SK-N-SH treated with all-trans-retinoic acid at 6 μM for 48 hours (cell line): ENCODE measurements at regions not wholly inside any gene's neighbourhood (a gene's known extent, or its start where the extent isn't known, plus 50 kb on each side); places are given as distances from the start of the nearest gene placed in this dataset.

Experiments
- ESRRG ChIP-seq: fragments of 250-450 bp; sonication (Bioruptor Pico); IDR thresholded peaks from 2 replicates; pipeline ENCODE4 v1.6.1; 2021; ENCODE audit warnings: mild to moderate bottlenecking
- RARB ChIP-seq: fragments of 250-450 bp; sonication (Bioruptor Pico); IDR thresholded peaks from 2 replicates; pipeline ENCODE4 v1.8.0; 2021; ENCODE audit warnings: mild to moderate bottlenecking, moderate library complexity
- ZFP30 ChIP-seq: fragments of 450-650 bp; formaldehyde crosslinking; IDR thresholded peaks from 2 replicates; pipeline ENCODE4 v1.5.0; 2022; ENCODE audit warnings: mild to moderate bottlenecking, moderate library complexity
- ZNF8 ChIP-seq: fragments of 450-650 bp; formaldehyde crosslinking; IDR thresholded peaks from 2 replicates; pipeline ENCODE4 v1.5.0; 2020; ENCODE audit warnings: mild to moderate bottlenecking, moderate library complexity
- TF ChIP-seq, protein P1 (sequence below): fragments of 250-450 bp; sonication (Bioruptor Pico); IDR thresholded peaks from 2 replicates; pipeline ENCODE4 v1.8.0; 2021; ENCODE audit warnings: low read depth, mild to moderate bottlenecking, moderate library complexity, borderline replicate concordance
- TF ChIP-seq, protein P2 (sequence below): fragments of 250-450 bp; sonication (Bioruptor Pico); IDR thresholded peaks from 2 replicates; pipeline ENCODE4 v1.5.1; 2021; ENCODE audit warnings: mild to moderate bottlenecking, moderate library complexity

DNA sequence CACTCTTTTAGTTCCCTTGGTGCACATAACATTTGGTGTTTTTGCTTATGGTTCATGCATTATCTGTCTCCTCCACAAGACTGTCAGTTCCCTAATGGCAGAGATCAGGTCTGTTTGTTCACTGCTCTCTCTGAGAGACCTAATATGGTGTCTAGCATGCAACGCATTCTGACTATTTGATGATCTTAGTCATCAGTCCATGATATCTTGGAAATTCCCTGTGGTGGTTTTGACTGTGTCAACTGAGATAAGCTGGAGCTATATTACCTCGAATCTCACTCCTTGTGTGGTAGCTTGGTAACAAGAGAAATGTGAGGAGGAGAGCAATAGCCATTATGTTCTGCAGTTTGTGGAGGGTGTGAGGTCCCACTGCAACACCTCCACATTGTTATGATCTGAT, 229.8 kb downstream of the FRK start:
- TF ChIP-seq ZFP30 (CRISPR knock-in tag) (no peak), ZNF8 (CRISPR knock-in tag) (no peak), ESRRG (no peak), RARB (CRISPR knock-in tag) (no peak)
- TF ChIP-seq, protein P1, sequence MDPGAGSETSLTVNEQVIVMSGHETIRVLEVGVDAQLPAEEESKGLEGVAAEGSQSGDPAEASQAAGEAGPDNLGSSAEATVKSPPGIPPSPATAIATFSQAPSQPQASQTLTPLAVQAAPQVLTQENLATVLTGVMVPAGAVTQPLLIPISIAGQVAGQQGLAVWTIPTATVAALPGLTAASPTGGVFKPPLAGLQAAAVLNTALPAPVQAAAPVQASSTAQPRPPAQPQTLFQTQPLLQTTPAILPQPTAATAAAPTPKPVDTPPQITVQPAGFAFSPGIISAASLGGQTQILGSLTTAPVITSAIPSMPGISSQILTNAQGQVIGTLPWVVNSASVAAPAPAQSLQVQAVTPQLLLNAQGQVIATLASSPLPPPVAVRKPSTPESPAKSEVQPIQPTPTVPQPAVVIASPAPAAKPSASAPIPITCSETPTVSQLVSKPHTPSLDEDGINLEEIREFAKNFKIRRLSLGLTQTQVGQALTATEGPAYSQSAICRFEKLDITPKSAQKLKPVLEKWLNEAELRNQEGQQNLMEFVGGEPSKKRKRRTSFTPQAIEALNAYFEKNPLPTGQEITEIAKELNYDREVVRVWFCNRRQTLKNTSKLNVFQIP, result no peak
- TF ChIP-seq, protein P2, sequence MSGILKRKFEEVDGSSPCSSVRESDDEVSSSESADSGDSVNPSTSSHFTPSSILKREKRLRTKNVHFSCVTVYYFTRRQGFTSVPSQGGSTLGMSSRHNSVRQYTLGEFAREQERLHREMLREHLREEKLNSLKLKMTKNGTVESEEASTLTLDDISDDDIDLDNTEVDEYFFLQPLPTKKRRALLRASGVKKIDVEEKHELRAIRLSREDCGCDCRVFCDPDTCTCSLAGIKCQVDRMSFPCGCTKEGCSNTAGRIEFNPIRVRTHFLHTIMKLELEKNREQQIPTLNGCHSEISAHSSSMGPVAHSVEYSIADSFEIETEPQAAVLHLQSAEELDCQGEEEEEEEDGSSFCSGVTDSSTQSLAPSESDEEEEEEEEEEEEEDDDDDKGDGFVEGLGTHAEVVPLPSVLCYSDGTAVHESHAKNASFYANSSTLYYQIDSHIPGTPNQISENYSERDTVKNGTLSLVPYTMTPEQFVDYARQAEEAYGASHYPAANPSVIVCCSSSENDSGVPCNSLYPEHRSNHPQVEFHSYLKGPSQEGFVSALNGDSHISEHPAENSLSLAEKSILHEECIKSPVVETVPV (CRISPR knock-in tag), result no peak
